GM18909 (cell line): ENCODE measurements at regions not wholly inside any gene's neighbourhood (a gene's known extent, or its start where the extent isn't known, plus 50 kb on each side); places are given as distances from the start of the nearest gene placed in this dataset.
"Not testable (repeated sequence)": the region's sequence is repeated elsewhere in the genome, so short reads cannot be mapped to it uniquely, and the experiment has no call there.

Experiments used
- ATAC-seq: cut with Tn5 transposase; IDR thresholded peaks from one replicate; pipeline ENCODE4 v1.9.1; 2021; ENCODE audit warnings: mild to moderate bottlenecking; ENCODE audit not compliant: unreplicated experiment, poor library complexity

DNA sequence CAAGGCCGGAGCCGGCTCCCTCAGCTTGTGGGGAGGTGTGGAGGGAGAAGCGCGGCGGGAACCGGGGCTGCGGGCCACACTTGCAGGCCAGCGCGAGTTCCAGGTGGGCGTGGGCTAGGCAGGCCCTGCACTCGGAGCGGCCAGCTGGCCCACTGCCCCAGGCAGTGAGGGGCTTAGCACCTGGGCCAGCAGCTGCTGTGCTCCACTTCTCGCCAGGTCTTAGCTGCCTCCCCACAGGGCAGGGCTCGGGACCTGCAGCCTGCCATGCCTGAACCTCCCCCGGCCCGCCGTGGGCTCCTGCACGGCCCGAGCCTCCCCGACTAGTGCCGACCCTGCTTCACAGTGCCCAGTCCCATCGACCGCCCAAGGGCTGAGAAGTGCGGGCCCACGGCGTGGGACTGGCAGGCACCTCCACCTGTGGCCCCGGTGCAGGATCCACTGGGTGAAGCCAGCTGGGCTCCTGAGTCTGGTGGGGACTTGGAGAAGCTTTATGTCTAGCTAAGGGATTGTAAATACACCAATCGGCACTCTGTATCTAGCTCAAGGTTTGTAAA, 131.8 kb downstream of the KDR start:
- not testable (repeated sequence) for ATAC-seq

GRCh38 chr4:54992266-54992665, 133.1 kb downstream of the KDR start:
- ATAC-seq, result no peak

DNA sequence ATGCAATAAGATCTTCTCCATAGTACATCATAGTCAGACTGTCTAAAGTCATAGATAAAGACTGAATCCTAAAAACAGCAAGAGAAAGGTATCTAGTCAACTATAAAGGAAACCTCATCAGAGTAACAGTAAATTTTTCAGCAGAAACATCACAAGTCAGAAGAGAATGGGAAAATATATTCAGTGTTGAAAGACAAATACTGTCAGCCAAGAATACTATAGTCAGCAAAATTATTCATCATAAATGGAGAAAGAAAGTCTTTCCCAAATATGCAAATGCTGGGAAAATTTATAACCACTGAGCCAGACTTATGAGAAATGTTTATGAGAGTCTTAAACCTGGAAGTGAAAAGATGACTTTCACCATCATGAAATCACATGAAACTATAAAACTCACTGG, 136.7 kb downstream of the KDR start:
- ATAC-seq, result no peak

DNA sequence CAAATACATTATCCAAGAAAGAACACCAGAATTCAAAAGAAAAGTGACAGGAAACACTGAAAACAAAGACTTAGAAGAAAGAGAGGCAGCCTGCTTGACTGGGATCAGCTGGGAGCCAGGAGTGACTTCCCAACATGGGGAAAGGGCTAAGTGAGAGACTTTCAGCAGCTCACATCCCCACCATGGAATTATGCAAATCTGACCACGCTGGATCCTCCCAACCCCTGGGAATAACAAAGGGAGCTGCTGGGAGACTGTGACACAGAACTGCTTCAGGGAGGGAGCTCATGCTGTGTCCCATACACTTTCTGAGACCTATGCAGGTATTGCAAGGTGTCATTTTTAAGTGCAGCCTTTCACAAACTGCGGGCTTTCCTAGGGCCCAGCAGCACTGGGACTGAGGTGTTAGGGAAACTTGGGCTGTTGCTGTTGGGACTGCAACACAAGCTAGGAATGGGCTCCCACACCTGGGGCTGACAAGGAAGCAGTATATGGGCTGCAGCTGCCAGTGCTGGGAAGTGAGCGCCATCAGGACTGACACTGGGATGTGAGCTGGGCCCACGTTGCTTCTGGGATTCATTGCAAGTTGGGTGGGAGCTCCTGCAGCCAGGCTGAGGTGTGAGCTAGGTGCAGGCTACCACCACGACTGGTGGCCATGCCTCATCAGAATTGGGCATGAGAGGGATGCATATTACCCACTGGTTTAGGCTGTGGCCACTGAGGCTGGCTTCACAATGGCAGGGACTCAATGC, 139.1 kb downstream of the KDR start:
- ATAC-seq, result no peak

DNA sequence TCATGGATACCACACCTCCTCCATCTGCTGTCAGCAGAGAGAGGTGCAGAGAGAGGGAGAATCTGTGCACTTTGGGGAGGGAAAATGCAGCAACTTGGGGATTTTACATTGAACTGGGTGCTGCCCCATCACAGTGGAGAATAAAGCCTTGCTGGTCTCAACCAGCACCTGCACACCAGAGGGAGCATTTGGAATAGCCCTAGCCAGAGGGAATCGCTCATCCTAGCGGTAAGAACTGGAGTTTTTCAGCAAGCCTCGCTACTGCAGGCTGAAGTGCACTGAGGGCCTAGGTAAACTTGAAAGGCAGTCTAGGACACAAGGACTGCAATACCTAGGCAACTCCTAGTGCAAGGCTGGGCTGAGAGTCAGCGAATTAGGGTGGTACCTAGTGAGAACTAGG, 148.7 kb downstream of the KDR start:
- ATAC-seq, result no peak

DNA sequence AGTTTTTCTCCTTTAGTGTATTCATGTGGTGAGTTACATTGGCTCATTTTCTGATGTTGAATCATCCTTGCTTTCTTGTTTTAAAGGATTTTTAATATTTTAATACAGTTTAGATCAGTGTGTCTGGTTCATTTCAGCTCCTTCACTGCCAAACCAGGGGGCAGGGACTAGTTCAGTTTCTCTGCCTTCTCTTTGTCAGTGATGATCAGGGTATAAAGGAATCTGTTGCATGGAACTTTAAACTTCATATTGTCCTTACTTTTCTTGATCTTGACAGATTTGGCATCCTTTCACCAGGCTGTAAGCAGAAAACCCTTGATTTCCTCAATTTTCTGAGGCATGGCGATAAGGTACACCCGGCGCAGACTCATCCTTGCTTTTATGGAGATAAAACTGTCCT, 149.4 kb downstream of the KDR start:
- no peak for ATAC-seq

DNA sequence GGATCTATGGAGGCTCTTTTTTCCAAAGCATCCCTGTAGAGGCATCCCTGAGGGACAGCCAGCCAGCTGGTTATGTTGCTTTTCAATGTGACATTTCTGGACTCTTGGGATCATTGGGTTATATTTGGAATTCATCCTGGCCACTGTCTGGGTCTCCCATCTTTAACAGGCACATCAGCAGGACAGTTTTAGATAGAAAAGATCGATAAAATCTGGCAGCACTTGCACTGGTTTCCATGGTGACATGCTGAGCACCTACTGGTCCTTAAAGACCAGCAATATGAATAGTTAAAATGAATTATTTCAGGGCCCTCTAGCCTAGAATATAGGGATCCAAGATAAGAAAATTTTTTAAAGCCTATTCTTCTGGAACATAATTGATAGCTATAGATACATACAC, 151.6 kb downstream of the KDR start:
- no peak for ATAC-seq

DNA sequence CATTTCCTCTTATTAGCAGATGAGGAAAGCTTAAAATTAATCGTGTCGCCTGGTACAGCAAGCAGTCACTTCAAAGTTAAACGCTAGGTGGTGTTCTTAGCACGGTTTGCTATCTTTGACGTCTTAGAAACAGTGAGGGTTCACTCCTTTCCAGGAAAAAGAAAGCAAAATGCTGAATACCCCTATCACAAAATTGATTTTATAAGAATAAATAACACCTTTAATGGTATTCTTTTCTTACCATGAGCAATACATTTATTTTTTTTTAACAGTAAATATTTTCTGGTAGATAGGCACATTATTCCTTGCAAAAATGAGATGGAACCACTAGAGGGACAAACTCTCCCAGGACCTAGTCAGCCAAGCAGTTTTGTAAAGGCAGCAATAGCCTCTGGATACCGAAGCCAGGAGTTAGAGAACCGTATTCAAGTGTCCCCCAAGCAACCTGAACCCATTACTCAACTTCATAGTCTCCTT, 153.9 kb downstream of the KDR start:
- peak; percentile 84 for ATAC-seq

GRCh38 chr4:54967289-54967688, 158.1 kb downstream of the KDR start:
- ATAC-seq, result no peak

- no peak for ATAC-seq
Measured at GRCh38 chr4:54961357-54961975, 163.9 kb downstream of the KDR start.

DNA sequence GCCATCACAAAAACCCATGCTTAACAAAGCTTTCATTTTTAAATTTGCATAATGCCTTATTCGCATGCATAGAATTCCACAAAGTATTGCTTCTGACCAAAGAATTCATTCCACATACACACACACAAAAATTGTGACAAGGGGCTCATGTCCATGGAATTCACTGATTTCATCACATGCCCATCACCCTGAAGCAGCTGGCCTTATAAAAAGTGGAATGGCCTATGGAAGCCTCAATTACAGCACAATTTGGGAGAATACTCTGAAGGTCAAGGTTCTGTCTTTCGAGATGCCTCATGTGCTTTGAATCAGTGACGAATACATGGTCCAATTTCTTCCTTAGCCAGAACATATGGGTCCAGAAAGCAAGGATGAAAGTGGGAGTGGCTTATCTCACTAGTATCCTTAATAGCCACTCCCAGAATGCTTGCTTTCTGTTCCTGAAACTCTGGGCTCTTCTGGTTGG, 165.7 kb downstream of the KDR start:
- no peak for ATAC-seq

- no peak for ATAC-seq
Measured at GRCh38 chr4:54959131-54959530, 166.3 kb downstream of the KDR start.

GRCh38 chr4:54958236-54958635, 167.2 kb downstream of the KDR start:
- ATAC-seq, result no peak

DNA sequence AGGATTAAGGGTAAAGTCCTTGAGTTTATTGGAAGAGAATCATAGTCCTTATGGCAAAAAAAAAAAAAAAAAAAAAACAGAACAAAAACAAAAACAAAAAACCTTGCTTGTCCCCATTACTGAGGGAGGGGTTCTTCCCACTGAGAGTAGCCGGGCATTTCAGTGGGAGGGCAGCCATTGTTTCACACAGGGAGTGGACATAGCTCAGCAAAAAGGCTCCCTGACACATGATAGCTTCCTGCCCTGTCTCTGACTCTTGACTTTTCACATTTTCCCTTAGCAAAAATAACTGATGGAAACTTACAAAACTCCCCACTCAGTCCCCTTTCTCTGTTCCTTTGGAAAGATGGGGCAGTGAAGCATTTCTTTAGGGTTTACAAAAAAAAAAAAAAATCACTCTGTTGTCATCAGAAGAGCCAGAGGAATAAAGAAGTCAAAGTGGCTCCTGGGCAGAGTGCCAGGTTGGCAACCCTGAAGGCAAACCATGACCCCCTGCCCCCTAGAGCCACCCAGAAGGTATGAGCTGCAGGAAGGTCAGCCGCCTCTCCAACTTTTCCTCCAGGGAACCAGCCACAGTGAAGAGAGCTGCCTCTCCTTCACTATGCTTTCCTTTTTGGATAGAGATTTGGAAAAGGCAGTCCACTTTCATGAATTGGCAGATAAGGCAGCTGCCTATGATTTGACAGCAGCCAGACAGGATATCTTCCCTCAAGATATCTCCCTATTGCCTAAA, 170.6 kb downstream of the KDR start:
- no peak for ATAC-seq

- no peak for ATAC-seq
Measured at GRCh38 chr4:54946741-54947140, 178.7 kb downstream of the KDR start.

GRCh38 chr4:54945838-54946237, 179.6 kb downstream of the KDR start:
- ATAC-seq, result no peak

GRCh38 chr4:54942721-54943120, 182.7 kb downstream of the KDR start:
- ATAC-seq, result peak; percentile 53

GRCh38 chr4:54941994-54942552, 183.3 kb downstream of the KDR start:
- ATAC-seq, result peak; percentile 84

DNA sequence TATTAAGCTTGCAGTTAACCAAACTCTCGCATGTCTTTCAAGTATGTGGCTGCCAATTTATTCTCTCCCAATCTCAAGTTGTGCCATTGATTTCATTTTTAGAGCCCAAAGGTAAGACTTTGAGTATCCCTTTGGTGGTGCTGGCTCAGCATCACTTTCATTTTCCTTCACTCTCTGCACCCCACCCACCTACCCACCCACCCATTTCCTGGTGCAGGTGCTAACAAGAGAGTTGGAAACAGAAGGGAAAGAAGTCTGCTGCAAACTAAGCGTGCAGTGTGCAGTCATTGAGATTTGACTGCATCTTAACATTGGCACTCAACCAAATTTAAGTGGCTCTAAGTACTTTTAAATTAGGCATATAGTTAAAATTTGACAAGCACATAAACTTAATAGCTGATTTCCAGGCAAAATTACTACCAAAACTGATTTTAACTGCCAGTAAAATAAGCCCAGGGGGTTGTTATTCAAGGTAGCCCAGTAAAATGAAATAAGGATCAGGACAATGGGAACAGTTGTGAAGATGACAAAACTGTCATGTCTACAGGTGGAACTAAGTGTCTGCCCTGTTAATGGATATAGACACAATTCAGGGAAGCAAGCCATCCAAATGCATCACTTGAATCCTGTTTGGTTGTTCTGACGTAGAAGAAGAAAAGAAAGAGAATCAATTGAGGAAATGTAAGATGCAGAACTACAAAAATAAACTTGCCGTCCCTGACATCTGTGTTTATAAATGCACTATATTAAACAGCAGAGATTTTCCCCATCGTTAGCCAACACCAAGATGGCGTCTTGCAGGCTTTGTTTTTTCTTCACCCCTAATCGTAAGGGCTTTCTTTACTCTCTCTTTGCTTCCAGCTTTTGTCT, 184.2 kb downstream of the KDR start:
- no peak for ATAC-seq

GRCh38 chr4:54937501-54937900, 187.9 kb downstream of the KDR start:
- ATAC-seq, result no peak
